VCaP (cell line): ENCODE measurements at regions not wholly inside any gene's neighbourhood (a gene's known extent, or its start where the extent isn't known, plus 50 kb on each side); places are given as distances from the start of the nearest gene placed in this dataset.
A peak's percentile ranks its signal among the peaks of the same experiment; 100 is the strongest.

Source experiments
- H3K27ac ChIP-seq: fragments of 450-650 bp; 2 replicates; pipeline ENCODE4 v1.5.1; 2017
- CTCF ChIP-seq: fragments of 450-650 bp; conservative IDR thresholded peaks from 2 replicates; pipeline ENCODE4 v1.5.1; 2017; ENCODE audit warnings: mild to moderate bottlenecking, moderate library complexity

DNA sequence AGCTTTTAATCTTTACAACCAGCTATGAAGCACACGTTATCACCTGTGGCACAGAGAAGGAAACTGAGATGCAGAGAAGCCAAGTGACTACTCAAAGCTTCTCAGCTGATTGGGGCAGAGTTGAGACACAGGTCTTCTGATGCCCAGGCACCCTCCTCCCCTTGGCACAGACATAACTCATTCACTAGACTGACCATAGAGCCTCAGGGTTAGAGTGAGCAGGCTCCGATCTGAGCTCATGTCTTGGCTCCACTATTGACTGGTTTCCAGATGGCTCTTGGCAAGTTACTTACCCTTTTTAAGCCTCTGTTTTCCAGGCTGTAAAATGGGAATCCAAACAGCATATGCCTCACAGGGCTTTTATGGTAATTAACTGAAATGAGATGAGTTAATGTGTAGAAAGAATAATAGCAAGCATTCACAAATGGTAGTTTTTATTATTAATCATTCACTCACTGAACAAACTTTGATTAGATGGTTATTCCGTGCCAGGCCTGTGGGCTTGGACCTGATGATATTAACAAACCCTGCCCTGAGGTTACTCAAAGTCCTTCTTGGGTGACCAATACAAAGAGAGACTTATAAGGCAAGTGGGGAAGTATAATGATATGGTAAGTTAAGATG is 184.3 kb downstream of the ANXA2 start:
- H3K27ac ChIP-seq: no peak overlapping the region
- no peak for TF ChIP-seq CTCF

GRCh38 chr15:60214201-60214600 is 183.6 kb downstream of the ANXA2 start:
- no peak for TF ChIP-seq CTCF
- no peak overlapping the region for H3K27ac ChIP-seq

- TF ChIP-seq CTCF: no peak
Measured at GRCh38 chr15:60215225-60215963, 182.4 kb downstream of the ANXA2 start.

GRCh38 chr15:60217161-60217560 is 180.6 kb downstream of the ANXA2 start:
- no peak overlapping the region for H3K27ac ChIP-seq
- no peak for TF ChIP-seq CTCF

More at GRCh38 chr15:60215225-60215963, 182.4 kb downstream of the ANXA2 start:
- H3K27ac ChIP-seq: no peak overlapping the region

DNA sequence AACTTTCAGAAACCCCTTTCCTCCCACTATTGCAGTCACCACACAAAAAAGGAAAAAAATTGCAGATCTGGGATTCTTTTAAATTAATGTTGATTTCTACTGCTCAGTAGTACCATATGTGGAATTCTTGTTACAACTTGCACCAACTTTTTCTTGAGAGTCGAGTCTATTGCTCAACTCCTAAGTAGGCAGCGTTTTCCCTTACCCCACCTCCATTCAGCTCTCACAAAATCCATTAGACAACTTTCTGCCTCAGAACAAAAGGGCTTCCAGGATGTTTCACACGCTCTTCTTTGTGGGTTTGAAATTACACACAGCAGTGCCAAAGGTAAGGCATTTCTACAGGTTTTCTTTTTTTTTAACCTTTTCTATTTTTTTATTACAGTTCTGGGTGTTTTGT is 179.5 kb downstream of the ANXA2 start:
- no peak for TF ChIP-seq CTCF

DNA sequence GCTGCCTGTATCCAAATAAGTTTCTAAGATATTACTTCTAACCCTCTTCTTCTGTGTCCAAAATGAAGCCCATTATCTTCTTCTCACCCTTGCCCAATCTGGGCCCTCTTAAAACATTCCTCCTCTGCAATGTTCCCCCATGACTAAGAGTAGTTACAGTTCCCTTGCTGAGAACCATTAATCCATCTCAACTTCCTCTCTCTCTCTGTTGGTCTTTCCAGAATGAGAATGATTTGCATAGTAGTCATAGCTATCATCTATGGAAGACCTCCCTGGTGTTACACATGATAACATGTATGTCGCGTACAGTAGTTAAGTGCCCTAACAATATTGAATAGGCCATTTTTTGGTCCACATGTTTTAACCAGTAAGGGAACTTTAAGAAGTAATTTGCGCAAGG is 177.9 kb downstream of the ANXA2 start:
- TF ChIP-seq CTCF: no peak
- H3K27ac ChIP-seq: no peak overlapping the region

More for the DNA sequence above, 179.5 kb downstream of the ANXA2 start:
- no peak overlapping the region for H3K27ac ChIP-seq

- H3K27ac ChIP-seq: peak overlapping the region; percentile 84
Measured at GRCh38 chr15:60221356-60221755, 176.4 kb downstream of the ANXA2 start.

More at GRCh38 chr15:60221356-60221755, 176.4 kb downstream of the ANXA2 start:
- no peak for TF ChIP-seq CTCF
